A549 (cell line): ENCODE measurements at regions not wholly inside any gene's neighbourhood (a gene's known extent, or its start where the extent isn't known, plus 50 kb on each side); places are given as distances from the start of the nearest gene placed in this dataset.
A peak's percentile ranks its signal among the peaks of the same experiment; 100 is the strongest.

Experiments used
- ATAC-seq, 2 experiments: fragments of 200-7000 bp in 1 of 2; fragments of >200 bp in 1 of 2; cut with Nextera tagmentation in 1 of 2; cut with Tn5 transposase in 1 of 2; 3 replicates each; pipeline versions ENCODE4 v1.8.0 to v1.9.1; 2018 to 2020; ENCODE audit warnings: mild to moderate bottlenecking in 1 of 2, moderate library complexity in 1 of 2
- CTCF ChIA-PET: fragments of 300-600 bp; sonication (Branson Sonifier 250); formaldehyde crosslinking; extraction: SDS; loops from one replicate; lab custom pipeline; 2021; ENCODE audit warnings: antibody characterized with exemption, inconsistent platforms; lab: Yijun Ruan, JAX
- POLR2A ChIA-PET: fragments of 350-600 bp; formaldehyde crosslinking; extraction: SDS; loops from one replicate; lab custom pipeline; 2021; ENCODE audit warnings: antibody characterized with exemption, inconsistent platforms; lab: Yijun Ruan, JAX
- DNase-seq, 2 experiments: peaks; one replicate each; pipeline versions ENCODE4 v3.0.0 to v3.0.0-alpha.2; 2011 to 2016; ENCODE audit warnings: low read depth in 1 of 2, low spot score in 1 of 2
- FAIRE-seq: peaks from 2 replicates; lab custom pipeline; 2011; peaks lifted over from hg19 to GRCh38; lab: Jason Lieb, UNC
- H3K27ac ChIP-seq, 2 experiments: fragments of >200 bp; sonication (Bioruptor Twin); formaldehyde crosslinking; 3 replicates each; pipeline ENCODE4 v1.5.1; 2016 to 2017
- H3K4me1 ChIP-seq: fragments of >200 bp; sonication (Bioruptor Twin); formaldehyde crosslinking; 3 replicates; pipeline ENCODE4 v1.6.1; 2016
- H3K4me2 ChIP-seq: fragments of >200 bp; sonication (Bioruptor Twin); formaldehyde crosslinking; 3 replicates; pipeline ENCODE4 v1.6.1; 2016
- H3K4me3 ChIP-seq: fragments of >200 bp; sonication (Bioruptor Twin); formaldehyde crosslinking; 3 replicates; pipeline ENCODE4 v1.5.1; 2016
- H3K9me3 ChIP-seq: fragments of >200 bp; sonication (Bioruptor Twin); formaldehyde crosslinking; 3 replicates; pipeline ENCODE4 v1.6.1; 2016
- BCL3 ChIP-seq: fragments of >200 bp; sonication (Bioruptor Twin); formaldehyde crosslinking; IDR thresholded peaks from 3 replicates; pipeline ENCODE4 v1.6.1; 2016
- CBX2 ChIP-seq: fragments of 200-600 bp; sonication (generic); IDR thresholded peaks from 2 replicates; pipeline ENCODE4 v1.6.1; 2016; ENCODE audit warnings: low read depth, mild to moderate bottlenecking, borderline replicate concordance
- CEBPB ChIP-seq, 2 experiments: fragments of >200 bp in 1 of 2; sonication (Bioruptor Twin) in 1 of 2; formaldehyde crosslinking in 1 of 2; IDR thresholded peaks; 2 replicates each; pipeline ENCODE4 v1.6.1; 2012 to 2016
- CHD2 ChIP-seq: fragments of 150-350 bp; IDR thresholded peaks from 2 replicates; pipeline ENCODE4 v1.6.1; 2014; ENCODE audit warnings: low read length; ENCODE audit not compliant: partially characterized antibody
- EHMT2 ChIP-seq: fragments of 200-600 bp; sonication (generic); IDR thresholded peaks from 2 replicates; pipeline ENCODE4 v1.6.1; 2016; ENCODE audit warnings: antibody characterized with exemption, low read depth, mild to moderate bottlenecking, moderate library complexity
- ELK1 ChIP-seq: fragments of 150-350 bp; IDR thresholded peaks from 2 replicates; pipeline ENCODE4 v1.6.1; 2014; ENCODE audit warnings: low read depth, mild to moderate bottlenecking, low read length
- ESRRA ChIP-seq: fragments of 150-350 bp; IDR thresholded peaks from 2 replicates; pipeline ENCODE4 v1.6.1; 2014; ENCODE audit warnings: mild to moderate bottlenecking, low read length, borderline replicate concordance
- GATA3 ChIP-seq: IDR thresholded peaks from 2 replicates; pipeline ENCODE4 v1.6.1; 2012; ENCODE audit warnings: borderline replicate concordance
- HDAC2 ChIP-seq: fragments of 200-600 bp; sonication (generic); IDR thresholded peaks from 2 replicates; pipeline ENCODE4 v1.6.1; 2016
- HES2 ChIP-seq: fragments of >200 bp; sonication (Bioruptor Twin); formaldehyde crosslinking; IDR thresholded peaks from 2 replicates; pipeline ENCODE4 v1.6.1; 2016
- HEYL ChIP-seq: fragments of 250-450 bp; sonication (Bioruptor Pico); IDR thresholded peaks from 2 replicates; pipeline ENCODE4 v1.8.0; 2021; ENCODE audit warnings: mild to moderate bottlenecking, moderate library complexity
- JUNB ChIP-seq: fragments of >200 bp; sonication (Bioruptor Twin); formaldehyde crosslinking; IDR thresholded peaks from 2 replicates; pipeline ENCODE4 v1.6.1; 2016
- KDM1A ChIP-seq: fragments of 200-600 bp; sonication (generic); IDR thresholded peaks from 2 replicates; pipeline ENCODE4 v1.6.1; 2016; ENCODE audit warnings: low read depth, mild to moderate bottlenecking
- KDM5A ChIP-seq: fragments of 200-600 bp; sonication (generic); IDR thresholded peaks from 2 replicates; pipeline ENCODE4 v1.6.1; 2016; ENCODE audit warnings: antibody characterized with exemption, mild to moderate bottlenecking
- MYC ChIP-seq: IDR thresholded peaks from 2 replicates; pipeline ENCODE4 v1.6.1; 2012; ENCODE audit warnings: mild to moderate bottlenecking, inconsistent platforms, low read length, improper control_type of control experiment, borderline replicate concordance
- NPAS2 ChIP-seq: fragments of 250-450 bp; sonication (Bioruptor Pico); IDR thresholded peaks from 2 replicates; pipeline ENCODE4 v1.8.0; 2022; ENCODE audit warnings: mild to moderate bottlenecking, moderate library complexity, borderline replicate concordance
- PHF8 ChIP-seq: fragments of 200-600 bp; sonication (generic); IDR thresholded peaks from 2 replicates; pipeline ENCODE4 v1.6.1; 2016; ENCODE audit warnings: low read depth, mild to moderate bottlenecking, antibody characterized with exemption, moderate library complexity, borderline replicate concordance
- POLR2A ChIP-seq: IDR thresholded peaks from 2 replicates; pipeline ENCODE4 v1.6.1; 2012; ENCODE audit warnings: mild to moderate bottlenecking, low read length
- RARB ChIP-seq: fragments of 250-450 bp; sonication (Bioruptor Pico); IDR thresholded peaks from 2 replicates; pipeline ENCODE4 v1.8.0; 2021; ENCODE audit warnings: mild to moderate bottlenecking, moderate library complexity
- RFX5 ChIP-seq: fragments of 450-650 bp; IDR thresholded peaks from 2 replicates; pipeline ENCODE4 v1.7.1; 2014; ENCODE audit warnings: antibody characterized with exemption, mild to moderate bottlenecking, moderate library complexity
- RNF2 ChIP-seq: fragments of 200-600 bp; sonication (generic); IDR thresholded peaks from 2 replicates; pipeline ENCODE4 v1.6.1; 2016; ENCODE audit warnings: low read depth, mild to moderate bottlenecking, antibody characterized with exemption, moderate library complexity, borderline replicate concordance
- TFCP2L1 ChIP-seq: fragments of 250-450 bp; sonication (Bioruptor Pico); IDR thresholded peaks from 2 replicates; pipeline ENCODE4 v1.5.0; 2021; ENCODE audit warnings: mild to moderate bottlenecking
- USF2 ChIP-seq: fragments of 450-650 bp; IDR thresholded peaks from 2 replicates; pipeline ENCODE4 v1.6.1; 2014; ENCODE audit warnings: antibody characterized with exemption
- ZSCAN20 ChIP-seq: fragments of 250-450 bp; sonication (Bioruptor Pico); IDR thresholded peaks from 2 replicates; pipeline ENCODE4 v1.8.0; 2022; ENCODE audit warnings: mild to moderate bottlenecking, moderate library complexity
- WGBS: methylation state at CpG from one replicate; pipeline ENCODE4 v1.1.6; 2017; ENCODE audit errors: missing lambda C conversion rate; 5-methylcytosine and 5-hydroxymethylcytosine counted together

- no peak for FAIRE-seq
- 9% methylated on average over 17 of the region's 18 CpGs for WGBS
Observed at GRCh38 chr2:2771721-2772411, 440.8 kb upstream of the MYT1L start.

GRCh38 chr2:2769481-2770431 lies 438.7 kb upstream of the MYT1L start:
- ATAC-seq (peak in 1 of 2 experiments; percentile 63; a peak in 3 of 6 replicates), FAIRE-seq (no peak), DNase-seq (peak in 1 of 2 experiments; percentile 4)
- TF ChIP-seq RFX5 (no peak), RARB (CRISPR knock-in tag) (no peak), ELK1 (no peak), TFCP2L1 (CRISPR knock-in tag) (no peak), CBX2 (no peak), GATA3 (no peak), HEYL (CRISPR knock-in tag) (no peak), KDM5A (no peak)
- Histone ChIP-seq H3K27ac (no peak overlapping the region), H3K4me2 (no peak overlapping the region), H3K4me1 (no peaks in the 10 kb centered on the region), H3K4me3 (no peak overlapping the region), H3K9me3 (no peaks in the 10 kb centered on the region)
- ChIA-PET POLR2A (no interaction called here), CTCF (interaction anchor here (0.6 kb wide), 2 partner anchors 10 to 83 kb away, joined by 3 read pairs; no protein-coding TSS in a partner anchor)
- 69% methylated on average over 28 of the region's 28 CpGs for WGBS

More at GRCh38 chr2:2771721-2772411, 440.8 kb upstream of the MYT1L start:
- H3K9me3 ChIP-seq, result no peaks in the 10 kb centered on the region
- no peak for TF ChIP-seq ESRRA
- TF ChIP-seq HES2, result no peak
- no peak for TF ChIP-seq PHF8
- TF ChIP-seq USF2, result no peak
- TF ChIP-seq EHMT2, result no peak
- no peak for TF ChIP-seq JUNB
- no peak for TF ChIP-seq CEBPB (IDR thresholded peaks at IDR 0.05)
- TF ChIP-seq CBX2, result no peak
- TF ChIP-seq KDM5A, result no peak
- H3K27ac ChIP-seq, result no peak overlapping the region
- ChIA-PET POLR2A (no interaction called here), CTCF (no interaction called here)
- H3K4me1 ChIP-seq, result no peaks in the 10 kb centered on the region
- H3K4me3 ChIP-seq, result no peak overlapping the region
- ATAC-seq (no peak; a peak in 1 of 6 replicates), DNase-seq (no peak)
- no peak overlapping the region for H3K4me2 ChIP-seq

- FAIRE-seq (no peak), DNase-seq (no peak), ATAC-seq (no peak)
- Histone ChIP-seq H3K4me2 (no peak overlapping the region), H3K9me3 (no peaks in the 10 kb centered on the region), H3K4me1 (no peaks in the 10 kb centered on the region), H3K4me3 (no peak overlapping the region), H3K27ac (no peak overlapping the region)
- TF ChIP-seq MYC (no peak), ESRRA (no peak), POLR2A (no peak), CBX2 (no peak), EHMT2 (no peak), KDM1A (no peak), BCL3 (no peak), ZSCAN20 (CRISPR knock-in tag) (no peak), NPAS2 (CRISPR knock-in tag) (no peak), RNF2 (no peak), HDAC2 (no peak), CHD2 (no peak)
- ChIA-PET POLR2A (no interaction called here), CTCF (no interaction called here)
- WGBS, result 47% methylated on average over 3 of the region's 6 CpGs
Observed at GRCh38 chr2:2768476-2768875, 437.4 kb upstream of the MYT1L start.
